ENCODE measurements at regions not wholly inside any gene's neighbourhood (a gene's known extent, or its start where the extent isn't known, plus 50 kb on each side); places are given as distances from the start of the nearest gene placed in this dataset.

DNA sequence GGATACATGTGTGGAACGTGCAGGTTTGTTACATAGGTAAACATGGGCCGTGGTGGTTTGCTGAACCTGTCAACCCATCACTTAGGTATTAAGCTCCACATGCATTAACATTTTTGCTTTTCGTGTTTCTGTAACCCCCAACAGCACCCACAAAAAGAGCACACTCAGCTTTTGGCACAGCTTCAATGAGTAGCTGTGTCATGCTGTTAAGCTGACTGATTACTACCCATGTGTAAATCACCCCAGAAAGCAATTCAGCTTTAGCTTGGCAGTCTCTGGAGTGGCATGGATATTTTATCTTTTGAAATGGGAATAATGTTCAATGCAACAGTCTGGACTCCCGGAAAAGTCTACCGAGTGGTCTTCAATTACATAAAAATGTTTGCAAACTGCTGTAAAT is 734.3 kb downstream of the STIM2 start:
- H3K4me1 ChIP-seq (ENCODE audit: control insufficient read depth, insufficient read depth, low read length) = no peaks in the 10 kb centered on the region
- H3K79me2 ChIP-seq (ENCODE audit: control insufficient read depth, insufficient read depth, low read length) = no peaks in the 10 kb centered on the region
- no peaks in the 10 kb centered on the region for H3K27me3 ChIP-seq (replicated peaks in 1 of 2; ENCODE audit: control insufficient read depth in 2 of 2, insufficient read depth in 2 of 2, low read length in 1 of 2)
- CTCF ChIA-PET = no interaction called here
- BruUV-seq (replicated peaks) = no TSS peak
- ATAC-seq = no peak
- TF ChIP-seq ZBED1 (IDR thresholded peaks at IDR 0.05; ENCODE audit: borderline replicate concordance) (no peak), IKZF2 (IDR thresholded peaks at IDR 0.05) (no peak), GATAD2B (conservative IDR thresholded peaks at IDR 0.05; ENCODE audit: low read depth) (no peak), POLR2AphosphoS2 (IDR thresholded peaks at IDR 0.05; ENCODE audit: low read depth, low read length) (no peak), DPF2 (IDR thresholded peaks at IDR 0.05) (no peak), CBFB (IDR thresholded peaks at IDR 0.05; ENCODE audit: low read depth) (no peak), FOXK2 (IDR thresholded peaks at IDR 0.05) (no peak)
- TF ChIP-seq, protein P1, sequence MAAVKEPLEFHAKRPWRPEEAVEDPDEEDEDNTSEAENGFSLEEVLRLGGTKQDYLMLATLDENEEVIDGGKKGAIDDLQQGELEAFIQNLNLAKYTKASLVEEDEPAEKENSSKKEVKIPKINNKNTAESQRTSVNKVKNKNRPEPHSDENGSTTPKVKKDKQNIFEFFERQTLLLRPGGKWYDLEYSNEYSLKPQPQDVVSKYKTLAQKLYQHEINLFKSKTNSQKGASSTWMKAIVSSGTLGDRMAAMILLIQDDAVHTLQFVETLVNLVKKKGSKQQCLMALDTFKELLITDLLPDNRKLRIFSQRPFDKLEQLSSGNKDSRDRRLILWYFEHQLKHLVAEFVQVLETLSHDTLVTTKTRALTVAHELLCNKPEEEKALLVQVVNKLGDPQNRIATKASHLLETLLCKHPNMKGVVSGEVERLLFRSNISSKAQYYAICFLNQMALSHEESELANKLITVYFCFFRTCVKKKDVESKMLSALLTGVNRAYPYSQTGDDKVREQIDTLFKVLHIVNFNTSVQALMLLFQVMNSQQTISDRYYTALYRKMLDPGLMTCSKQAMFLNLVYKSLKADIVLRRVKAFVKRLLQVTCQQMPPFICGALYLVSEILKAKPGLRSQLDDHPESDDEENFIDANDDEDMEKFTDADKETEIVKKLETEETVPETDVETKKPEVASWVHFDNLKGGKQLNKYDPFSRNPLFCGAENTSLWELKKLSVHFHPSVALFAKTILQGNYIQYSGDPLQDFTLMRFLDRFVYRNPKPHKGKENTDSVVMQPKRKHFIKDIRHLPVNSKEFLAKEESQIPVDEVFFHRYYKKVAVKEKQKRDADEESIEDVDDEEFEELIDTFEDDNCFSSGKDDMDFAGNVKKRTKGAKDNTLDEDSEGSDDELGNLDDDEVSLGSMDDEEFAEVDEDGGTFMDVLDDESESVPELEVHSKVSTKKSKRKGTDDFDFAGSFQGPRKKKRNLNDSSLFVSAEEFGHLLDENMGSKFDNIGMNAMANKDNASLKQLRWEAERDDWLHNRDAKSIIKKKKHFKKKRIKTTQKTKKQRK (IDR thresholded peaks at IDR 0.05; ENCODE audit: low read depth, low read length) = no peak
- TF ChIP-seq, protein P2, sequence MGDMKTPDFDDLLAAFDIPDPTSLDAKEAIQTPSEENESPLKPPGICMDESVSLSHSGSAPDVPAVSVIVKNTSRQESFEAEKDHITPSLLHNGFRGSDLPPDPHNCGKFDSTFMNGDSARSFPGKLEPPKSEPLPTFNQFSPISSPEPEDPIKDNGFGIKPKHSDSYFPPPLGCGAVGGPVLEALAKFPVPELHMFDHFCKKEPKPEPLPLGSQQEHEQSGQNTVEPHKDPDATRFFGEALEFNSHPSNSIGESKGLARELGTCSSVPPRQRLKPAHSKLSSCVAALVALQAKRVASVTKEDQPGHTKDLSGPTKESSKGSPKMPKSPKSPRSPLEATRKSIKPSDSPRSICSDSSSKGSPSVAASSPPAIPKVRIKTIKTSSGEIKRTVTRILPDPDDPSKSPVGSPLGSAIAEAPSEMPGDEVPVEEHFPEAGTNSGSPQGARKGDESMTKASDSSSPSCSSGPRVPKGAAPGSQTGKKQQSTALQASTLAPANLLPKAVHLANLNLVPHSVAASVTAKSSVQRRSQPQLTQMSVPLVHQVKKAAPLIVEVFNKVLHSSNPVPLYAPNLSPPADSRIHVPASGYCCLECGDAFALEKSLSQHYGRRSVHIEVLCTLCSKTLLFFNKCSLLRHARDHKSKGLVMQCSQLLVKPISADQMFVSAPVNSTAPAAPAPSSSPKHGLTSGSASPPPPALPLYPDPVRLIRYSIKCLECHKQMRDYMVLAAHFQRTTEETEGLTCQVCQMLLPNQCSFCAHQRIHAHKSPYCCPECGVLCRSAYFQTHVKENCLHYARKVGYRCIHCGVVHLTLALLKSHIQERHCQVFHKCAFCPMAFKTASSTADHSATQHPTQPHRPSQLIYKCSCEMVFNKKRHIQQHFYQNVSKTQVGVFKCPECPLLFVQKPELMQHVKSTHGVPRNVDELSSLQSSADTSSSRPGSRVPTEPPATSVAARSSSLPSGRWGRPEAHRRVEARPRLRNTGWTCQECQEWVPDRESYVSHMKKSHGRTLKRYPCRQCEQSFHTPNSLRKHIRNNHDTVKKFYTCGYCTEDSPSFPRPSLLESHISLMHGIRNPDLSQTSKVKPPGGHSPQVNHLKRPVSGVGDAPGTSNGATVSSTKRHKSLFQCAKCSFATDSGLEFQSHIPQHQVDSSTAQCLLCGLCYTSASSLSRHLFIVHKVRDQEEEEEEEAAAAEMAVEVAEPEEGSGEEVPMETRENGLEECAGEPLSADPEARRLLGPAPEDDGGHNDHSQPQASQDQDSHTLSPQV (IDR thresholded peaks at IDR 0.05) = no peak
- RAD21 ChIA-PET (ENCODE audit: unreplicated experiment) = no interaction called here
- H2AFZ ChIP-seq (ENCODE audit: control insufficient read depth, low read depth, low read length) = no peak overlapping the region
- no peaks in the 10 kb centered on the region for H4K20me1 ChIP-seq (ENCODE audit: control insufficient read depth, insufficient read depth)
- no peak overlapping the region for H3K4me2 ChIP-seq (ENCODE audit: control insufficient read depth, insufficient read depth)
- H3K9ac ChIP-seq (ENCODE audit: control insufficient read depth, insufficient read depth, low read length) = no peak overlapping the region
- no peaks in the 10 kb centered on the region for H3K36me3 ChIP-seq (ENCODE audit: control insufficient read depth in 2 of 2, insufficient read depth in 2 of 2, low read length in 1 of 2)
- in situ Hi-C loops (cut with MboI) = no loop called here
- WGBS (ENCODE audit: insufficient coverage, insufficient replicate concordance, low lambda C conversion rate, missing lambda C conversion rate) = 6% methylated on average over 5 of the region's 5 CpGs
- SMC1A ChIA-PET (ENCODE audit: uncharacterized antibody, unreplicated experiment) = no interaction called here
- no peak overlapping the region for H3K27ac ChIP-seq (ENCODE audit: control insufficient read depth, insufficient read depth)
- intact Hi-C loops (cut with micrococcal nuclease; ENCODE audit: unreplicated experiment) = no loop called here
- no peaks in the 10 kb centered on the region for H3K9me3 ChIP-seq (replicated peaks; ENCODE audit: control insufficient read depth, insufficient read depth, low read length)
- H3K4me3 ChIP-seq = no peak overlapping the region
- POLR2A ChIA-PET = no interaction called here
- no peak for FAIRE-seq
- no peak for DNase-seq (ENCODE audit: low read depth, low spot score)

Measured in GM12878 (cell line).